ENCODE measurements at regions not wholly inside any gene's neighbourhood (a gene's known extent, or its start where the extent isn't known, plus 50 kb on each side); places are given as distances from the start of the nearest gene placed in this dataset.

- TF ChIP-seq CTCF (IDR thresholded peaks at IDR 0.05): no peak
- no peak for TF ChIP-seq POLR2A (IDR thresholded peaks at IDR 0.05)
These were observed 55.8 kb upstream of the VIPR2 start for GRCh38 chr7:159200421-159200820.

Measured in vagina (tissue), 2 donors.